ENCODE measurements at regions not wholly inside any gene's neighbourhood (a gene's known extent, or its start where the extent isn't known, plus 50 kb on each side); places are given as distances from the start of the nearest gene placed in this dataset.
A peak's percentile ranks its signal among the peaks of the same experiment; 100 is the strongest.

GRCh38 chr11:46223252-46223513, 54.3 kb upstream of the CREB3L1 start:
- no peaks in the 10 kb centered on the region for H3K27me3 Mint-ChIP-seq (ENCODE audit: insufficient read depth)
- no peaks in the 10 kb centered on the region for H3K4me1 Mint-ChIP-seq
- Histone ChIP-seq H3K9ac (ENCODE audit: extremely low read depth, low read length, poor library complexity, severe bottlenecking) (no peak overlapping the region), H3K36me3 (ENCODE audit: control insufficient read depth, insufficient read depth, low read length) (no peaks in the 10 kb centered on the region), H3K4me1 (ENCODE audit: control insufficient read depth, insufficient read depth, low read length) (no peaks in the 10 kb centered on the region), H3K27me3 (ENCODE audit: control insufficient read depth, insufficient read depth, low read length, poor library complexity, severe bottlenecking) (no peaks in the 10 kb centered on the region), H3K27ac (ENCODE audit: low read depth, low read length) (no peak overlapping the region), H3K4me3 (ENCODE audit: low read length) (no peak overlapping the region), H3K9me3 (ENCODE audit: control insufficient read depth, low read length) (no peaks in the 10 kb centered on the region)
- H3K27ac Mint-ChIP-seq = no peak overlapping the region
- H3K4me3 Mint-ChIP-seq = no peak overlapping the region
- TF ChIP-seq CTCF (conservative IDR thresholded peaks at IDR 0.05) = no peak
- no peaks in the 10 kb centered on the region for H3K9me3 Mint-ChIP-seq
- WGBS, 2 experiments (ENCODE audit: insufficient coverage in 1 of 2, insufficient read length in 1 of 2) = 93 to 98% methylated on average over 4 of the region's 4 CpGs
- H3K36me3 Mint-ChIP-seq (ENCODE audit: low read depth) = no peaks in the 10 kb centered on the region
- DNase-seq = no peak

GRCh38 chr11:46222490-46223251, 54.8 kb upstream of the CREB3L1 start:
- Mint-ChIP-seq H3K27me3 (ENCODE audit: insufficient read depth) (no peaks in the 10 kb centered on the region), H3K4me1 (no peaks in the 10 kb centered on the region), H3K36me3 (ENCODE audit: low read depth) (no peaks in the 10 kb centered on the region), H3K4me3 (no peak overlapping the region), H3K9me3 (no peaks in the 10 kb centered on the region), H3K27ac (no peak overlapping the region)
- DNase-seq = no peak
- Histone ChIP-seq H3K36me3 (ENCODE audit: control insufficient read depth, insufficient read depth, low read length) (no peaks in the 10 kb centered on the region), H3K9ac (ENCODE audit: extremely low read depth, low read length, poor library complexity, severe bottlenecking) (no peak overlapping the region), H3K9me3 (ENCODE audit: control insufficient read depth, low read length) (no peaks in the 10 kb centered on the region), H3K27ac (ENCODE audit: low read depth, low read length) (no peak overlapping the region), H3K27me3 (ENCODE audit: control insufficient read depth, insufficient read depth, low read length, poor library complexity, severe bottlenecking) (no peaks in the 10 kb centered on the region), H3K4me1 (ENCODE audit: control insufficient read depth, insufficient read depth, low read length) (no peaks in the 10 kb centered on the region), H3K4me3 (ENCODE audit: low read length) (no peak overlapping the region)
- peak; percentile 37 for TF ChIP-seq CTCF (conservative IDR thresholded peaks at IDR 0.05)
- 14 to 83% methylated on average over 1 to 5 of the region's 5 CpGs for WGBS, 2 experiments (ENCODE audit: insufficient coverage in 1 of 2, insufficient read length in 1 of 2)

GRCh38 chr11:46220313-46220712, 57.1 kb upstream of the CREB3L1 start:
- Histone ChIP-seq H3K4me3 (ENCODE audit: low read length) (no peak overlapping the region), H3K36me3 (ENCODE audit: control insufficient read depth, insufficient read depth, low read length) (no peaks in the 10 kb centered on the region), H3K27ac (ENCODE audit: low read depth, low read length) (no peak overlapping the region), H3K9me3 (ENCODE audit: control insufficient read depth, low read length) (no peaks in the 10 kb centered on the region), H3K27me3 (ENCODE audit: control insufficient read depth, insufficient read depth, low read length, poor library complexity, severe bottlenecking) (no peaks in the 10 kb centered on the region), H3K9ac (ENCODE audit: extremely low read depth, low read length, poor library complexity, severe bottlenecking) (no peak overlapping the region), H3K4me1 (ENCODE audit: control insufficient read depth, insufficient read depth, low read length) (no peaks in the 10 kb centered on the region)
- H3K9me3 Mint-ChIP-seq = no peaks in the 10 kb centered on the region
- 96 to 100% methylated on average over 2 to 3 of the region's 3 CpGs for WGBS, 2 experiments (ENCODE audit: insufficient coverage in 1 of 2, insufficient read length in 1 of 2)
- H3K27me3 Mint-ChIP-seq (ENCODE audit: insufficient read depth) = no peaks in the 10 kb centered on the region
- H3K4me1 Mint-ChIP-seq = no peaks in the 10 kb centered on the region
- H3K36me3 Mint-ChIP-seq (ENCODE audit: low read depth) = no peaks in the 10 kb centered on the region
- H3K27ac Mint-ChIP-seq = no peak overlapping the region
- H3K4me3 Mint-ChIP-seq = no peak overlapping the region
- TF ChIP-seq CTCF (conservative IDR thresholded peaks at IDR 0.05) = no peak
- no peak for DNase-seq
